Body of pancreas (tissue), 4 donors: ENCODE measurements at regions not wholly inside any gene's neighbourhood (a gene's known extent, or its start where the extent isn't known, plus 50 kb on each side); places are given as distances from the start of the nearest gene placed in this dataset.

Experiments
- ATAC-seq: fragments of 150-250 bp; one replicate; pipeline ENCODE4 v1.9.1; 2016
- DNase-seq, 4 donors: peaks; one replicate each; pipeline ENCODE4 v3.0.0-alpha.2; 2019
- H3K27ac ChIP-seq, 4 donors: fragments of 200-600 bp; sonication (generic); 1 replicate in 3 of 4; 2 replicates in 1 of 4; pipeline versions ENCODE4 v1.5.1 to v1.6.1; 2016 to 2019; ENCODE audit warnings: mild to moderate bottlenecking in 1 of 4, mixed read lengths in 1 of 4, moderate library complexity in 1 of 4
- H3K27me3 ChIP-seq, 2 donors: fragments of 200-600 bp; sonication (generic); one replicate each; pipeline ENCODE4 v1.6.0; 2016; ENCODE audit warnings: mild to moderate bottlenecking in 1 of 2
- H3K36me3 ChIP-seq, 2 donors: fragments of 200-600 bp; sonication (generic); replicated peaks in 1 of 2; 2 replicates each; pipeline ENCODE4 v1.5.1; 2016; ENCODE audit warnings: low read depth in 2 of 2; ENCODE audit not compliant: insufficient read depth in 1 of 2
- H3K4me1 ChIP-seq: fragments of 200-600 bp; sonication (generic); one replicate; pipeline ENCODE4 v1.6.0; 2016
- H3K4me3 ChIP-seq, 2 donors: fragments of 200-600 bp; sonication (generic); 1 replicate in 1 of 2; 2 replicates in 1 of 2; pipeline ENCODE4 v1.5.1; 2016 to 2019
- H3K9me3 ChIP-seq, 3 donors: fragments of 200-600 bp; sonication (generic); 1 replicate in 2 of 3; 2 replicates in 1 of 3; pipeline ENCODE4 v1.5.1; 2016
- POLR2A ChIP-seq, 3 donors: fragments of 450-650 bp; IDR thresholded peaks; one replicate each; pipeline ENCODE4 v1.6.1; 2016; ENCODE audit warnings: antibody characterized with exemption in 3 of 3, mild to moderate bottlenecking in 2 of 3
- WGBS, 2 donors: methylation state at CpG; one replicate each; pipeline ENCODE4 v1.1.5; 2017; 5-methylcytosine and 5-hydroxymethylcytosine counted together
- intact Hi-C: fragments of 100-400 bp; cut with DNase I; formaldehyde crosslinking; loops from one replicate; pipeline ENCODE4 v1.15.1; 2023
- TF ChIP-seq, protein P1 (sequence below), 7 experiments: fragments of 450-650 bp in 4 of 7; fragments of 200-600 bp in 3 of 7; sonication (generic) in 3 of 7; IDR thresholded peaks; one replicate each; pipeline ENCODE4 v1.5.1; 2016 to 2019; ENCODE audit warnings: antibody characterized with exemption in 7 of 7

DNA sequence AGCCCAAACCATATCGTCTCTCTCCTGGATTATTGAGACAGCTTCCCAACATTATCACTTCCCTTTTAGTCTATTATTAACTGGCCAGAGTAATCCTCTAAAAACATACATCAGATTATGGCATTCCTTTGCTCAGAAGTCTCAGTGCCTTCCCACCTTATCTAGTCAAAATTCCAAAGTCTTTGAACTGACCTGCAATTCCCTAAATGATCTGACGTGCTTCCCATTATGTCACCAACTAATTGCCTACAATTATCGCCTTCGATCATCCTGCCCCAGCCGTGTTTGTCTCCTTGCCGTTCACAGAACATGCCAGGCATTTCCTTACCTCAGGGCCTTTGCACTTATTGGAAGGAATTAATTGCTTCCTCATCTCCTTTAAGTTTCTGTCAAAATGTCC, 332.4 kb downstream of the IRS1 start:
- no peak for ATAC-seq
- no peak for TF ChIP-seq POLR2A (IDR thresholded peaks at IDR 0.05)
- TF ChIP-seq, protein P1, sequence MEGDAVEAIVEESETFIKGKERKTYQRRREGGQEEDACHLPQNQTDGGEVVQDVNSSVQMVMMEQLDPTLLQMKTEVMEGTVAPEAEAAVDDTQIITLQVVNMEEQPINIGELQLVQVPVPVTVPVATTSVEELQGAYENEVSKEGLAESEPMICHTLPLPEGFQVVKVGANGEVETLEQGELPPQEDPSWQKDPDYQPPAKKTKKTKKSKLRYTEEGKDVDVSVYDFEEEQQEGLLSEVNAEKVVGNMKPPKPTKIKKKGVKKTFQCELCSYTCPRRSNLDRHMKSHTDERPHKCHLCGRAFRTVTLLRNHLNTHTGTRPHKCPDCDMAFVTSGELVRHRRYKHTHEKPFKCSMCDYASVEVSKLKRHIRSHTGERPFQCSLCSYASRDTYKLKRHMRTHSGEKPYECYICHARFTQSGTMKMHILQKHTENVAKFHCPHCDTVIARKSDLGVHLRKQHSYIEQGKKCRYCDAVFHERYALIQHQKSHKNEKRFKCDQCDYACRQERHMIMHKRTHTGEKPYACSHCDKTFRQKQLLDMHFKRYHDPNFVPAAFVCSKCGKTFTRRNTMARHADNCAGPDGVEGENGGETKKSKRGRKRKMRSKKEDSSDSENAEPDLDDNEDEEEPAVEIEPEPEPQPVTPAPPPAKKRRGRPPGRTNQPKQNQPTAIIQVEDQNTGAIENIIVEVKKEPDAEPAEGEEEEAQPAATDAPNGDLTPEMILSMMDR (IDR thresholded peaks at IDR 0.05), result no peak
- Histone ChIP-seq H3K36me3 (no peaks in the 10 kb centered on the region), H3K27ac (no peak overlapping the region), H3K4me3 (no peak overlapping the region), H3K9me3 (no peaks in the 10 kb centered on the region), H3K27me3 (no peaks in the 10 kb centered on the region), H3K4me1 (no peaks in the 10 kb centered on the region)
- no peak for DNase-seq
- intact Hi-C loops, result no loop called here
- WGBS, 2 donors, result 46 to 55% methylated on average over 5 to 6 of the region's 6 CpGs

DNA sequence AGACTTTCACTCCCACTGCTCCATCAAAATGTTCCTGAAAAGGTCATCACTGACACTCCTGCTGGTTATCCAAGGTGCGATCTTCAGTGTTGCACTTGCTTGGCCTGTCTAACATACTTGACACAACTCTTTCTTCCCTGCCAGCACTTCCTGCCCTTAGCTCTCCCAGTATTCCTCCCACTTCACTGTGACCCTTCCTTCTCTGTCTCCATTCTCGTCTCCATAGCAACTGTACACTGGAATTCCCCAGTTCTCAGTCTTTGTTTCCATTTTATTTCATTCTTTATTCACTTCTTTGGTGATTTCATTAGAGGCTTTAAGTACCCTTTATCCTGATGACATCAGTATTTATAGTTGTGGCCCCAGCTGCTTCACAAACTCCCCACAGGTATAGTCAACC, 333.0 kb downstream of the IRS1 start:
- DNase-seq (no peak), ATAC-seq (no peak)
- TF ChIP-seq, protein P1 (IDR thresholded peaks at IDR 0.05), result no peak
- TF ChIP-seq POLR2A (IDR thresholded peaks at IDR 0.05), result no peak
- Histone ChIP-seq H3K4me1 (no peaks in the 10 kb centered on the region), H3K27me3 (no peaks in the 10 kb centered on the region), H3K9me3 (no peaks in the 10 kb centered on the region), H3K4me3 (no peak overlapping the region), H3K27ac (no peak overlapping the region), H3K36me3 (no peaks in the 10 kb centered on the region)
- 64 to 81% methylated on average over 2 of the region's 2 CpGs for WGBS, 2 donors
- intact Hi-C loops, result no loop called here

DNA sequence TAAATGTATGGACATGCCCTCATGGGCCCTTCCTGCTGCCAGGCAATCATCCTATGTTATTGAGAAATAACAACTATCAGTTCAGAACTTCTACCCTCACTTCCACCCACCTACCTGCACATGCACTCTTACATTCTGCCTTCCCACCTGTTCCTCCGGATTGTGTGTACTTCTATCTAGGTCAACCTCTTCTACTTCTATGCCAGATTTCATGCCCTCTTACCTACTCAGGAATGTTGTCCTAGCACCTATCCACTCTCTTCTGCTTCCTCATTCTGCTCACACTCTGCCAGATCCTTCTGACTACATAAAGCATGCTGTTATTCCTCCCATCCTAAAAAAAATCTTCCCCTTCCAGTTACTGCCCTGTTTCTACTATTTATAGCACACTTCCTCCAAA, 333.5 kb downstream of the IRS1 start:
- no peak for ATAC-seq
- intact Hi-C loops, result no loop called here
- Histone ChIP-seq H3K4me3 (no peak overlapping the region), H3K9me3 (no peaks in the 10 kb centered on the region), H3K27ac (no peak overlapping the region), H3K36me3 (no peaks in the 10 kb centered on the region), H3K27me3 (no peaks in the 10 kb centered on the region), H3K4me1 (no peaks in the 10 kb centered on the region)
- TF ChIP-seq, protein P1 (IDR thresholded peaks at IDR 0.05), result no peak
- TF ChIP-seq POLR2A (IDR thresholded peaks at IDR 0.05), result no peak
- WGBS, 2 donors, result 31 to 61% methylated on average over 1 of the region's 1 CpG
- DNase-seq, result no peak

DNA sequence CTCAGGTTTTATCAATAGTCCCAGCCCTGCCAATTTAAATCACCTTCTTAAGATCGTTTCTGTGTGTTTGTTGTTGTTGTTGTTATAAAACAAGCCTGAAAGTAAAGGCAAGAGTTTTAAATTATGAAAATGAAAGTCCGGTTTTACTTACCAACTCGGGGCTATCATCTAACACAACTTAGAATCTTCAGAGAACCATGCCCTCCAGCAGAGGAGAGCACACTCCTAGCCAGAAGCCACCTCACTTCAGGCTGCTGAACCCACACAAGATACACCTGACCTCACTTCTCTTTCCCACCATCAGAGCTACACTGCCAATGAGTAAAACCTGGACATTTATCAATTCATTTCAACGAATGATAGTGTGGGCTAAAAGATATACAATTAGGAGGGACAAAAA, 335.2 kb downstream of the IRS1 start:
- Histone ChIP-seq H3K4me3 (no peak overlapping the region), H3K9me3 (no peaks in the 10 kb centered on the region), H3K36me3 (no peaks in the 10 kb centered on the region), H3K4me1 (no peaks in the 10 kb centered on the region), H3K27me3 (no peaks in the 10 kb centered on the region), H3K27ac (no peak overlapping the region)
- DNase-seq (no peak), ATAC-seq (no peak)
- TF ChIP-seq POLR2A (IDR thresholded peaks at IDR 0.05), result no peak
- TF ChIP-seq, protein P1 (IDR thresholded peaks at IDR 0.05), result no peak
- intact Hi-C loops, result no loop called here
- 51 to 55% methylated on average over 4 of the region's 4 CpGs for WGBS, 2 donors

GRCh38 chr2:226463154-226463553, 336.5 kb downstream of the IRS1 start:
- Histone ChIP-seq H3K27ac (no peak overlapping the region), H3K27me3 (no peaks in the 10 kb centered on the region), H3K36me3 (no peaks in the 10 kb centered on the region), H3K4me1 (no peaks in the 10 kb centered on the region), H3K4me3 (no peak overlapping the region), H3K9me3 (no peaks in the 10 kb centered on the region)
- WGBS, 2 donors, result 92 to 93% methylated on average over 2 of the region's 2 CpGs
- intact Hi-C loops, result no loop called here
- ATAC-seq, result no peak
- TF ChIP-seq POLR2A (IDR thresholded peaks at IDR 0.05), result no peak
- TF ChIP-seq, protein P1 (IDR thresholded peaks at IDR 0.05), result no peak
- no peak for DNase-seq
